DMS114 treated with DMSO at 0.1 percent for 48 hours (cell line): ENCODE measurements at regions not wholly inside any gene's neighbourhood (a gene's known extent, or its start where the extent isn't known, plus 50 kb on each side); places are given as distances from the start of the nearest gene placed in this dataset.

ENCODE experiments used
- DNase-seq: peaks from one replicate; lab custom pipeline; 2025; ENCODE audit not compliant: unreplicated experiment; lab: John Stamatoyannopoulos, UW

DNA sequence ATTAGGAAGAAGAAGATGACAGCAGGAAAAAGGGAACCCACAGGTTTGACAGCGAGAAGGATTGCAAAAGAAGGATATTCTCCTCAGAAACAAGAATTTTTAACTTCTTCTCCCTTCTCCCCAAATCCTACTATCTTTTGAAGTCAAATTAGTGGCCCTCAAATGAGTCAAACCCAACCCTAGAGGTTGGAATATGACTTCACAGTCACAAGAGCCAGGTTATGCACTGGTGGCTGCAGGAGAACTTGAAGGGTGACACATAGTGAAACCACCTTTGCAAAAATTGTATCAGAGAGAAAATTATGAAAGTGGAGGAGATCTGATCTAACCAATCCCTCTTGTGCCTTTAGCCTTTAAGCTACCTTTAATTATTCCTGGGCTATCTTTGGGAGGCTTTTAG is 386.2 kb upstream of the CCDC196 start:
- no peak for DNase-seq

- no peak for DNase-seq
These were observed 384.5 kb upstream of the CCDC196 start for GRCh38 chr14:66101662-66102061.

- no peak for DNase-seq
These were observed 381.7 kb upstream of the CCDC196 start for GRCh38 chr14:66104486-66104885.

DNA sequence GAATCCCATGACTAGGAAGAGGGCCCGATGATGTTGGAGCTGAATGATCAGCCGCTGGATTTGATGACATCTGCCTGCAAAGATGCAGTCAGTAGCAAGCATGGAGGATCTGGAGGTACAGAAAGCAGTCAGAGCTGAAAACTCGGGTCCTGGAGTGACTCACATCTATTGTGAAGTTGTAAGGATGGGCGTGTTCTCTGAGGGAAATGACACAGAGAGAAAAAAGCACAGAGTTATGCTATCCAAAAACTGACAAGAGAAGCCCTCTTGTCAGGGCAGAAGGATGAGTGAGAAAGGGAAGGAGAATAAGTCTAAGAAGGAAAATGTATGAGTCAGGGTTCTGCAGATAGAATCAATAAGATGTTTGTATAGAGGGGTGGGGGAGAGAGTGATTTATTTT is 380.4 kb upstream of the CCDC196 start:
- no peak for DNase-seq

DNA sequence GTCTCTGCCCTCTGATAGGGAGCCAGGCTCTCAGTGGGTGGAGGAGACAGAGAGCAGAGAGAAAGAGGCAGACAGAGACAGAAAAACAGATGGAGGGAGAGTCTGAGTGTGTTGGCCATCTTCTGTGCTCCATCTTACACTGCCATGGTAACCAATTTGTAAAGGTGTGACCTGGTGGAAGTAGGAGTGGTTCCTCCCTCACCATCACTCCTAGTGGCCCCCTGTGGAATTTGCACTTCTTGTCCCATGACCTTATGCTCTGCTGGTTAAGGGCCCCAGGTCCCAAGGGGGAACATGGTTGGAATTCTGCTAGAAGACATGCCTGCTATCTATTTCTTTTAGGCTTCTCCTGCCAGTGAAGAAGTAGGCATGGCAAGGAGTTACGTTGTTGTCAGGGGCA is 376.7 kb upstream of the CCDC196 start:
- no peak for DNase-seq

DNA sequence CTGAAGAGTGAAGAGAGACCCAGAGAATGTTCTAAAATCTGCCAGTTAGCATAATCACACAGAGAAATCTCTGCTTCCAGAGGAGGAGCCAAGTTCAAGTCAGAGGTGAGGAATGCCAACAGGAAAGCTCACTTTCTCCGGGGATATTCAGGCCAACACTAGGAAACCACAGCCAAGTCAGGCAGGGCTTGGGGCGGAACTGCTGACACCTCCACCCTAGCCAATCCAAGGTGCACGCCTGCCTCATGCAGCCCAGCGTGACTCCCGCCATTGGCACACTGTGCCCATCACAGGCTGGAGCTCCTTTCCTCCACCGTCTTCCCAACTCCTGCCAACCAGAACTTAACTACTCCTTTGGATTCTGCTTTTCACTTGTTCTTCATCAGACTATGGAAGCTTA is 374.3 kb upstream of the CCDC196 start:
- DNase-seq = no peak

DNA sequence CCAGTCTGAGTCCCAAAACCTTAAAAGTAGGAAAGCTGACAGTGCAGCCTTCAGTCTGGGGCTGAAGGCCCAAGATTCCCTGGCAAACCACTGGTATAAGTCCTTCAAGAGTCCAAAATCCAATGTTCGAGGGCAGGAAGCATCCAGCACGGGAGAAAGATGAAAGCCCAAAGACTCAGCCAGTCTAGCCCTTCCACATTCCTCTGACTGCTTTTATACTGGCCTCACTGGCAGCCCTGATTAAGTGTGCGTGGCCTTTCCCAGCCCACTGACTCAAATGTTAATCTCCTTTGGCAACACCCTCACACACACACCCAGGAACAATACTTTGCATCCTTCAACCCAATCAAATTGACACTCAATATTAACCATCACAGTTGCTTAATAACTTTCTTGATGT is 372.1 kb upstream of the CCDC196 start:
- no peak for DNase-seq

- no peak for DNase-seq
These were observed 370.2 kb upstream of the CCDC196 start for GRCh38 chr14:66115740-66116502.

- DNase-seq = no peak
These were observed 369.4 kb upstream of the CCDC196 start for GRCh38 chr14:66116732-66117131.

DNA sequence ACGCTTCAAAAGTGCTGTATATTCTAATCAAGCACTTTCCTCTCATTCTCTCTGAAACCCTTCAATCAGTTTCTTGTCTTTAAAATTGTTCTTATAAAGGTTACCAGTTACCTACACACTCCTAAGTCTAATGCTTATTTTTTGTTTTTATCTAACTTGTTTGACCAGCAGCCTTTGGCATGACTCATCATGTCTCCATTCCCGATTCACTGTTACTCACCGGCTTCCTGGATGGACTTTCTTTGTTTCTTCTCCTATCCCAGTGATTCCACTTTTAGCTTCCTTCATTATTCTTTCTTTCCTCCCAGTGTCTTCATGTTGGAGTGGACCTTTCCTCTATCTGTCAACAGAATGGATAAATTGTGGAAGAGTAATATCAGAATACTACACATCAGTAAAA is 368.6 kb upstream of the CCDC196 start:
- no peak for DNase-seq

DNA sequence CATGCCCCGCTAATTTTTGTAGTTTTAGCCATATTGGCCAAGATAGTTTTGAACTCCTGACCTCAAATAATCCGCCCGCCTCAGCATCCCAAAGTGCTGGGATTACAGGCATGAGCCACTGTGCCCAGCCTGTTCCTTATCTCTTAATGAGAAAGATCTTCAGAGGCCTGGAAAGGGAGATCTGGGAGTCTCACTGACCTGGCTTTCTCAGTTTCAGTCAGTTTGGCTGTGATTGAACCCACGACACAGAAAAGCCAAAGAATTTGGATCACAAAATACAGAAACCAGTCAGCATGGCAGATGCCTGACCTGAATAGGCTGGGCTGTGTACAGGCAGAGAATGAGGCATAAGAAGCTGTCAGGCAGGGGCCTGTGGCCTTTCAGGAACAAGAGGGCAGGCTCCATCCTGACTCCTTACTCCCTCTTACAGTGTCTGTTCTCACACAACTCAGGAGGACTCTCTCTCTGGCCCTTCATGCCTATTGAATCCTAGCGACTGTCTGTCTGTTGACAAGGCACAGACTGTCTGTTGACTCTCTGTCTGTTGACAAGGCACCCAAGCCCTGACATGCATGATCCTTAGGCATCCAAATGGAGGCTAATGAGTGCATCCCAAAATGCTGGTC is 366.5 kb upstream of the CCDC196 start:
- DNase-seq = no peak

GRCh38 chr14:66120402-66120801 is 365.8 kb upstream of the CCDC196 start:
- no peak for DNase-seq

DNA sequence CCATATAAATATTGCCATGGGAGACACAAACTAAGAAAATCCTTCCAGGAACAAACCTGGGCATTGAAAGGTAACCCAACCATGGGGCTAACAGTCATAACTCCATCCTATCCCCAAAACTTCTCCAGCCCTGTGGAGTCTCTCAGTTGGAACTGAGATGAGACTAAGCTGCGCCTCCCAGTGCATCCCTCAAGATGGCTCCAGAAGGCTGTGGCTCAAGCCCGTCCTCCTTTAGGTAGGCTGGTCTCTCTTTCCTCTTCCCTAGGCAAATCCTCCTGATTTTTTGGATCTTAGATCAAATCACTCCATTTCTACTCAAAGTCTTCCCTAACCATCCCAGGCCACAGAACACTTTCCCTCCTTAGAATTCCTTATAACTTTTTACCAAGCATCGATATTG is 364.3 kb upstream of the CCDC196 start:
- DNase-seq = no peak

- no peak for DNase-seq
These were observed 356.9 kb upstream of the CCDC196 start for GRCh38 chr14:66129224-66129623.

DNA sequence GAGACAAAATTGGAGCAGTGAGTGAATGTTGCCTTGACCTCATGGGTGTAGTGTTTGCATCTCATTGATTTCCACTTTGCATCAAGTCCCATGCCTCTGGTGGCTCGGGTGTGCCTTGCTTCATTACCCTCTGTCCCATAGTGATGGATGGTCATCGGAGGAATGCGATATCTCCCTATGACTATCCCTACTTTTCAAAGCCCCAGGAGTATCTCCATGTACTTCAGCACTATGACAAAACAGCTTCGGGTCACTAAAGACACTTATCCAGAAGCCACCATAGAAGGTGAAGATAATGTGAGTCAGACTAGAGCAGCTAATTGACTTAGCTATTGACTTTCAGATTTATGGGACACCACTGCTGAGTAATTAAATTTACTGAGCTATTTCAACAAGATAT is 355.1 kb upstream of the CCDC196 start:
- DNase-seq = no peak

- DNase-seq = no peak
These were observed 352.5 kb upstream of the CCDC196 start for GRCh38 chr14:66133666-66134065.

DNA sequence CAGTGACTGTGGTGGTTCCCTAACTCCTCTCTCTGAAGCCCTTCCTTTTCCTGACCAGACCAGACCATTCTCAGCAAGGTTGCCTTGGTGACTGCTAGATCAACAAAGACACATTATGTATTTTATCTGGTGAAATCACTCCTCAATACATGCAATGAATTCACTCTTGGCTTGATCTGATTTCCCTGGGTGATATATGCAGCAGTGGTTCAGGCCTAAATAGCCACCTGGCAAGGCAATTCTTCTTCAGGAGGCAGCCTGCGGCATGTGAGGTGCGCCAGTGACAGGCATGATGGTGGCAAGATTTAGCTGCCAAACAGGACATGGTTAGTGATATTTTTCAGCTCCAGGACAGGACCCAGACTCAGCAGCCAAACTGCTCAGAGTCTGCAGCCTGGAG is 350.3 kb upstream of the CCDC196 start:
- no peak for DNase-seq

GRCh38 chr14:66137081-66137480 is 349.1 kb upstream of the CCDC196 start:
- DNase-seq = no peak

- no peak for DNase-seq
These were observed 346.7 kb upstream of the CCDC196 start for GRCh38 chr14:66139432-66139831.

DNA sequence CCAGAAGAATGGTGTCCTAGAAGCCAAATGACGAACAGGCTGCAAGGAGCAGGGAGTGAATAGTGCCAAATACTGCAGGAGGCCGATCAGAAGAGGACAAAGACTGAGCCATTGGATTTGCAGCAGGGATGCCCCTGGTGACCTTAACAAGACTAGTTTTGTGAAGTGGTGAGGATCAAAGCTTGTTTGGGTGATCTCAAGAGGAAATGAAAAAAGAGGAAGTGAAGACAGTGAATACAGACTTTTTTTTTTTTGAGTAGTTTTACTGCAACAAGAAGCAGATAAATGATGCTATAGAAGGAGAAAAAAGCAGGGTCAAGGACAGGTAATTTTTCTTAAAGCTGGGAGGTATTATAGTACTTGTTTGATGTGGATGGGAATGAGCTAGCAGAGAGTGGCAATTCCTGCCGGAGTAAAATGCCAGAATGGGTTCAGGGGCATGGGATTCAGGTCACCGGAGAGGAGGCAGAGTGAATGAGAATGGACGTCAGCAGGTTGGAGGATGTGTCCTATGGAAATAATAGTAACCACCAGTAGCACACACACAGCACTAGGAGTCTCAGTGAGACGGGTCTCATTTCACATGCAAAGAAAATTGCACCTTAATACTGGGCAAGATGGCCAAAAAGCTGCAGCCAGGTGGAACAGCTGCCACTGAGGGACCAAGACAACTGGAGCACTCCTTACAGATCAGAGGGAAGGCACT is 345.8 kb upstream of the CCDC196 start:
- DNase-seq = no peak

DNA sequence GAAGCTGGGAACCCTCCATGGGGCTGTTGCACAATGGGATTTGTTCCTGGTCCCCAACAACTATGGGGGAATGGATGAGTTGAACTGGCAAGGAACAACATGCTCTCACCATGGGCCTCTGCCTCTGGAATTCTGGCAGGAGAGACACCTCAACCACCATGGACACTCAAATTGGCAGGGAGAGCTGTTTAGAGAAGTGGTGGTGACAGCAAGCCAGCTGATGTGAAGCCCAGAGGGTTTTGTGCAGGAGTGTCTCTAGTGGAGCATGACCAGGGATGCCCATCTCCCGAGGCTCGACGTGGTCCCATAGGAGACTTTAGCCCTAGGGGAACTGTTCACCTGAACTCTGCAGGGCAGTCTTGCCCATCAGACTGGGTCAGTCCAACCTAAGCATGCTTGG is 345.2 kb upstream of the CCDC196 start:
- DNase-seq = no peak

- no peak for DNase-seq
These were observed 344.4 kb upstream of the CCDC196 start for GRCh38 chr14:66141733-66142132.
